ENCODE measurements at regions not wholly inside any gene's neighbourhood (a gene's known extent, or its start where the extent isn't known, plus 50 kb on each side); places are given as distances from the start of the nearest gene placed in this dataset.

GRCh38 chr10:85151506-85151905 is 823.1 kb downstream of the CCSER2 start:
- TF ChIP-seq, protein P1, sequence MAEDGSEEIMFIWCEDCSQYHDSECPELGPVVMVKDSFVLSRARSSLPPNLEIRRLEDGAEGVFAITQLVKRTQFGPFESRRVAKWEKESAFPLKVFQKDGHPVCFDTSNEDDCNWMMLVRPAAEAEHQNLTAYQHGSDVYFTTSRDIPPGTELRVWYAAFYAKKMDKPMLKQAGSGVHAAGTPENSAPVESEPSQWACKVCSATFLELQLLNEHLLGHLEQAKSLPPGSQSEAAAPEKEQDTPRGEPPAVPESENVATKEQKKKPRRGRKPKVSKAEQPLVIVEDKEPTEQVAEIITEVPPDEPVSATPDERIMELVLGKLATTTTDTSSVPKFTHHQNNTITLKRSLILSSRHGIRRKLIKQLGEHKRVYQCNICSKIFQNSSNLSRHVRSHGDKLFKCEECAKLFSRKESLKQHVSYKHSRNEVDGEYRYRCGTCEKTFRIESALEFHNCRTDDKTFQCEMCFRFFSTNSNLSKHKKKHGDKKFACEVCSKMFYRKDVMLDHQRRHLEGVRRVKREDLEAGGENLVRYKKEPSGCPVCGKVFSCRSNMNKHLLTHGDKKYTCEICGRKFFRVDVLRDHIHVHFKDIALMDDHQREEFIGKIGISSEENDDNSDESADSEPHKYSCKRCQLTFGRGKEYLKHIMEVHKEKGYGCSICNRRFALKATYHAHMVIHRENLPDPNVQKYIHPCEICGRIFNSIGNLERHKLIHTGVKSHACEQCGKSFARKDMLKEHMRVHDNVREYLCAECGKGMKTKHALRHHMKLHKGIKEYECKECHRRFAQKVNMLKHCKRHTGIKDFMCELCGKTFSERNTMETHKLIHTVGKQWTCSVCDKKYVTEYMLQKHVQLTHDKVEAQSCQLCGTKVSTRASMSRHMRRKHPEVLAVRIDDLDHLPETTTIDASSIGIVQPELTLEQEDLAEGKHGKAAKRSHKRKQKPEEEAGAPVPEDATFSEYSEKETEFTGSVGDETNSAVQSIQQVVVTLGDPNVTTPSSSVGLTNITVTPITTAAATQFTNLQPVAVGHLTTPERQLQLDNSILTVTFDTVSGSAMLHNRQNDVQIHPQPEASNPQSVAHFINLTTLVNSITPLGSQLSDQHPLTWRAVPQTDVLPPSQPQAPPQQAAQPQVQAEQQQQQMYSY (CRISPR knock-in tag; IDR thresholded peaks at IDR 0.05) = no peak
- TF ChIP-seq NR2C2 (CRISPR knock-in tag; IDR thresholded peaks at IDR 0.05) = no peak
- no peak for TF ChIP-seq CTCF (IDR thresholded peaks at IDR 0.05)
- TF ChIP-seq ATF6 (CRISPR knock-in tag; IDR thresholded peaks at IDR 0.05) = no peak
- no peak for TF ChIP-seq ESRRA (CRISPR knock-in tag; IDR thresholded peaks at IDR 0.05; ENCODE audit: borderline replicate concordance)
- TF ChIP-seq, protein P2, sequence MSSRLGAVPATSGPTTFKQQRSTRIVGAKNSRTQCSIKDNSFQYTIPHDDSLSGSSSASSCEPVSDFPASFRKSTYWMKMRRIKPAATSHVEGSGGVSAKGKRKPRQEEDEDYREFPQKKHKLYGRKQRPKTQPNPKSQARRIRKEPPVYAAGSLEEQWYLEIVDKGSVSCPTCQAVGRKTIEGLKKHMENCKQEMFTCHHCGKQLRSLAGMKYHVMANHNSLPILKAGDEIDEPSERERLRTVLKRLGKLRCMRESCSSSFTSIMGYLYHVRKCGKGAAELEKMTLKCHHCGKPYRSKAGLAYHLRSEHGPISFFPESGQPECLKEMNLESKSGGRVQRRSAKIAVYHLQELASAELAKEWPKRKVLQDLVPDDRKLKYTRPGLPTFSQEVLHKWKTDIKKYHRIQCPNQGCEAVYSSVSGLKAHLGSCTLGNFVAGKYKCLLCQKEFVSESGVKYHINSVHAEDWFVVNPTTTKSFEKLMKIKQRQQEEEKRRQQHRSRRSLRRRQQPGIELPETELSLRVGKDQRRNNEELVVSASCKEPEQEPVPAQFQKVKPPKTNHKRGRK (CRISPR knock-in tag; IDR thresholded peaks at IDR 0.05; ENCODE audit: borderline replicate concordance) = no peak
- TF ChIP-seq FOXJ3 (CRISPR knock-in tag; IDR thresholded peaks at IDR 0.05; ENCODE audit: borderline replicate concordance) = no peak

All from WTC11 (cell line).